GM18498 (cell line): ENCODE measurements at regions not wholly inside any gene's neighbourhood (a gene's known extent, or its start where the extent isn't known, plus 50 kb on each side); places are given as distances from the start of the nearest gene placed in this dataset.
"Not testable (repeated sequence)": the region's sequence is repeated elsewhere in the genome, so short reads cannot be mapped to it uniquely, and the experiment has no call there.

Experiments
- ATAC-seq: cut with Tn5 transposase; IDR thresholded peaks from one replicate; pipeline ENCODE4 v1.9.1; 2021; ENCODE audit warnings: mild to moderate bottlenecking, moderate library complexity; ENCODE audit not compliant: unreplicated experiment

DNA sequence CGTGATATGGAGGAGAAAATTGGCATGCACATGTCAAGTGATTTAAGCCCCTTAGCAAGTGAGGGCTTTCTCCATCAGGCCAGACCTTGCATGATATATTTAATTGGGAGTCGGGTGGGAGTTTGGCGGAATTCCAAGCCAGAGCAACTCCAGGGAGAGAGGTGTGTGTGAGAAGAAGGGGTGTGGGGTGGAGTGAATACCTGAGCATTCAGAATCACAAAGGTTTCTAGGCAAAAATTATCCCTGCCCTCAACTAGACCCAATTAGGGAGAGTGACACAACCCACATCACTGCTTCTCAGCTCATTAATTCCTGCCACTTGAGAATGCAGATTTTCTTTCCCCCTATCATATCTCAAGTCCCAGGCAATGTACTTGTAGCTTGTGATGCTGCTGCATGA is 279.7 kb upstream of the TUT7 start:
- ATAC-seq, result no peak

- ATAC-seq, result no peak
Measured at GRCh38 chr9:86632537-86632936, 278.3 kb upstream of the TUT7 start.

DNA sequence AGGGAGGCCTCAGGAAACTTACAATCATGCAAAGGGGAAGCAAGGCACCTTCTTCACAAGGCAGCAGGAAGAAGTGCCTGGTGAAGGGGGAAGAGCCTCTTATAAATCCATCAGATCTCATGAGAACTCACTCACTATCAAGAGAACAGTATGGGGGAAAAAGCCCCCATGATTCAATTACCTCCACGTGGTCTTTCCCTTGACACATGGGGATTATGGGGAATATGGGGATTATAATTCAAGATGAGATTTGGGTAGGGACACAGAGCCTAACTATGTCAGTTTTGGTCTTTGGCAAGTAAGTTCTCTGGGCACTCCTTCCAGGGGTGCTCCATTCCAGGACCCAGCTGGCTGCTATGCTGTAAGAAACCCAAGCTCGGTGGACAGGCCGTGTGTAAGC is 275.3 kb upstream of the TUT7 start:
- ATAC-seq, result no peak

DNA sequence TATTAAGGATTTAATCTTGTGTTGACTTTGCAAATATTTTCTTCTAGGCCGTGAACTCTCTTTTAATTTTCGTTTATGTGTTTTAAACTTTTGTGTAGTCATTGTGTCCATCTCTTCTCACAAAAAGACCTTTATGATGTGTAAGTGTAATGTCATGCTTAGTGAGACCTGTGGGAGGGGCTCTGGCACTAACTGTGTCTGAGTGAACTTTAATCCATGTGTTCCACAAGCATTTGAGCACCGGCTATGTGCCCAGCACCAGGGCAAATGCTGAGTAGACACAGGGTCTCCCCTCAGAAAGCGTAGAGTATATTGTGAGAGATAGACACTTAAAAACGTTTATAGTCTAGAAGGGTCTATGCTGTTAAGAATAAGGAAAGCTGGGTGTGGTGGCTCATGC is 272.6 kb upstream of the TUT7 start:
- ATAC-seq, result no peak

DNA sequence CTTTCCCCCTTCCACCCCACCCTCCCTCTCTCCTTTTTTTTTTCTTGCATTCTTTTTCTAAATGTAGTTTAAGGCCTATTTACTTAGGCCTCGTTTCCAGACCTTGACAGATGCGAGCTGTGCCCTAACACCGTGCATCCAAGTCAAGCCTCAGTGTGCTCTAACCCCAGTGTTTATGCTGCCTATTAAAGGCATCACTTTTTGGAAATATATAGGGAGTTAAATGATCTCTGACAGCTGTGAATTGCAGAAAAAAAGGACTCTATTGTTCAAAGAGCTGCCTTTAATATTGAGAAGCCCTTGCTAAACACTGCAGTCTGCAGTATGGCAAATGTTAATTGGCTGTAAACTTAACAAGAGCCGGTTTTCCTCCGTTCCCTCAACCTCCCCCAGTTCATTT is 270.4 kb upstream of the TUT7 start:
- ATAC-seq, result no peak

- no peak for ATAC-seq
Measured at GRCh38 chr9:86614871-86615849, 260.9 kb upstream of the TUT7 start.

DNA sequence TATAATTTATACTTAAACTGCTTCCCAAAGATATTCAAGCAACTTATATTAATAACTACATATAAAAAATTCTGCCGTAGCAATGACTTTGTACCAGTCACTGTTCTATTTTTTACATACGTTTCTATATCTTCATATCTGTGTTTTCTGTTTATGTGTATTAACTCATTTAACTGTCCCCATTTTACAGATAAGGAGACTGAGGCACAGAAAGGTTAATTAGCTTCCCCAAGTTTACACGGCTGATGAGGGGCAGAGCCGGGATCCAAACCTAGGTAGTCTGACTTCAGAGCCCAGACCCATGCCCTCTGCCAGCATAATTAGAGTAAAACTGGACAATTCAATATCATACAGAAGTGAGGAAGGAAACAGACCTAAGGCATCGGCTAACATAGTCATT is 259.7 kb upstream of the TUT7 start:
- ATAC-seq, result no peak

GRCh38 chr9:86611534-86611933 is 257.3 kb upstream of the TUT7 start:
- ATAC-seq, result not testable (repeated sequence)

GRCh38 chr9:86605303-86605702 is 251.1 kb upstream of the TUT7 start:
- ATAC-seq, result no peak

GRCh38 chr9:86604741-86605140 is 250.5 kb upstream of the TUT7 start:
- ATAC-seq, result no peak

DNA sequence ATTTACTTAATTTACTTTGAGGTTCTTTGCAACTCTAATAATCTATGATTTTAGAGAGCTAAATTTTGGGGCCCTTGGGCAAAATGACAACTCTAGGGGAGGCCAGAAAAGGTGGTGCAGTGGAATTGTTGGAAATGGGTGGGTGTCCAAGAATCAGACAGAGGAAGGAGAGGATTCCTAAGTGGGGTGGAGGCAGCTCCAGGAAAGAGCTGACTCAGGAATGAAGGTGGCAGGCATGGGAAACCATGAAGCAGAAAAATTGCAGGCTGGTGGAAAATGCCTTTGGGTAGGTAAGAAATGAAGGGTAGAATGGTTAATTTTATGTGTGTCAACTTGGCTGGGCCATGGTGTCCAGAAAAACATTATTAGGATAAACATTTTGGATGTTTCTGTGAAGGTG is 248.5 kb upstream of the TUT7 start:
- ATAC-seq, result no peak

DNA sequence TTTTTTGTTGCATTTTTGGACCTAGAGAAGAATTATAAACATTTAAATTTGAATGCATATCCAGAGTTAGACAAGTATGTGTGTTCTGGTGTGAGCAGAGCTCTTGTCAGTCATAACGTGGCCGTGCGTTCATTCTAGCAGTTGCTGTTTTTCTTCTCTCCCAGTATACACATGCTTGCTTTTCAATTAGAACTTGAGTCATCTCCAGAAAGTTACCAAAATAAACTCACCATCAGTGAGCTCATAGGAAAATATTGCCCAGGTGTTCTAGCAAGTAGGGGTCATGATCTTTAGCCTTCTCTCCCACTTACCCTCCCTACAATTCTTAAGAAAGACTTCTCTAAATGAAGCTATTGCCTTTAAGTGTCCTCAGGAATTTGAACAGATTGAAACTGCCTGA is 247.5 kb upstream of the TUT7 start:
- ATAC-seq, result no peak

DNA sequence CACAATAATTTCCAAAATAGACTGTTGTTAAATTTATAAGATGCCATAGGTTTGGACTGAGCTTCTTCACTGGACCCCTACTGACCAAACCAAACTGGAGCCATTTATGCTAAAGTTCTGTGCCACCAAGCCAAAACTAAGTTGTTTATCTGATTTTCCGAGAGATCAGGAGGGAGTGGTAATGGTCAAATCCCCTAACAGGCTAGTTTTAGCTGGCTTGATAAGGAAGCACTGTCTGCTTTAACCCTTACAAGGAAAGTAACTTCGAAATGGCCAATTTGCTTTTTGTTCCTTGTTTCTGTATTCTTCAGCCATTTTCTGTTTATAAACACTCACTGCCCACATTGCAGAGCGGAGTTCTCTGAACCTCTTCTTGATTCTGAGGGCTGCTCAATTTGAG is 246.8 kb upstream of the TUT7 start:
- ATAC-seq, result no peak

GRCh38 chr9:86600291-86600690 is 246.1 kb upstream of the TUT7 start:
- ATAC-seq, result no peak

DNA sequence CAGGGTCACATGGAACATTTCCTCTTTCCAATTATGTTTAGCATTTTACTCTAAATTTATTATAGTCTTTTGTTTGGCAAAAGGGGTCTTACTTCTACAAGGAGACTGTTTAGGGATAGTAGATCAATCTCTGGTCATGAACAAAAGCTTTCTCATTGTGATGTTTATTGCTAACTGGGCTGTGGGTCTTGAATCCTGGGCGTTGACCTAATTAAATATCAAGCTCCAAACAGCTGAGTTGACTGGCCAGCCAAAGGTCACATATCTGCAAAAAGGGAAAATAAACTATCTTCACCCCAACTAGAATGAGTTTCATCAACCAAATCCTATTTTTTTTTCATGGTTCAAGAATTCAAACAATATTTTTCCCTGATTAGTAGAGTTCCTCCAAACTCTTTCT is 245.4 kb upstream of the TUT7 start:
- no peak for ATAC-seq

GRCh38 chr9:86598411-86599239 is 244.4 kb upstream of the TUT7 start:
- ATAC-seq, result no peak

- ATAC-seq, result no peak
Measured at GRCh38 chr9:86594724-86595123, 240.5 kb upstream of the TUT7 start.

DNA sequence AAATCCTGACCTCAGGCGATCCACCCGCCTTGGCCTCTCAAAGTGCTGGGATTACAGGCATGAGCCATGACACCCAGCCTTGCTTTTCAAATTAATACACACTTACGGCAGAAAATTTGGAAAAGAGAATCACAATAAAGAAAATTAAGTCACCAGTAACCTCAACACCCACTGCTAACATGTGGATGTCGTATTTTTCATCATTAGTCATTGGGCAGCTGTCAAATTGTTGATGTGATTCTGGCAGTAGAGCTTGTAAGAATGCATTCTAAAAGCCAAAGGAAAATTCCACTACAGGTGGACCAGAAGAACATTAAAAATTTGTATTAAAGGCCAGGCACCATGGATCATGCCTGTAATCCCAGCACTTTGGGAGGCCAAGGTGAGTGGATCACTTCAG is 237.3 kb upstream of the TUT7 start:
- ATAC-seq, result no peak

GRCh38 chr9:86589730-86590129 is 235.5 kb upstream of the TUT7 start:
- no peak for ATAC-seq

DNA sequence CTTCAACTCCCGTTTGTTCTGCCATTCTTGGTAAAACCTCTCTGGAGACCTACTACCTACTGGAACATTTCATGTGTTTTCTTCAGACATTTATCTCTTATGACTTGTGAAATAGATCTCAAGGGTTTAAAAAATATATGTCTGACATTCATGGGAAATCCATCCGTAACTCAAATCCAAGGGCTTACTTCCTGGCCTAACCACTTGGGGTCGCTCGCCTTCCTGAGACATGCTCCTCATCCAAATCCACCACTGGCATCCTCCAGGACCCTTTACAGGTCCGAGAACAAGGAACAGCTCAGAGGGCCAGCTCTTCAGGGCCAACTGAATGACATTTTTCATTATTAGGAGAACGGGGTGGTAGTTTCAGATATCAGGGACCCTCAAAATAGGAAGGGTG is 235.1 kb upstream of the TUT7 start:
- no peak for ATAC-seq

- ATAC-seq, result no peak
Measured at GRCh38 chr9:86586144-86586494, 231.9 kb upstream of the TUT7 start.
